HG02970 (cell line): ENCODE measurements at regions not wholly inside any gene's neighbourhood (a gene's known extent, or its start where the extent isn't known, plus 50 kb on each side); places are given as distances from the start of the nearest gene placed in this dataset.

Experiments
- ATAC-seq: cut with Tn5 transposase; IDR thresholded peaks from one replicate; pipeline ENCODE4 v1.9.1; 2021; ENCODE audit warnings: mild to moderate bottlenecking, moderate library complexity, moderate number of reproducible peaks; ENCODE audit not compliant: unreplicated experiment, low FRiP score

DNA sequence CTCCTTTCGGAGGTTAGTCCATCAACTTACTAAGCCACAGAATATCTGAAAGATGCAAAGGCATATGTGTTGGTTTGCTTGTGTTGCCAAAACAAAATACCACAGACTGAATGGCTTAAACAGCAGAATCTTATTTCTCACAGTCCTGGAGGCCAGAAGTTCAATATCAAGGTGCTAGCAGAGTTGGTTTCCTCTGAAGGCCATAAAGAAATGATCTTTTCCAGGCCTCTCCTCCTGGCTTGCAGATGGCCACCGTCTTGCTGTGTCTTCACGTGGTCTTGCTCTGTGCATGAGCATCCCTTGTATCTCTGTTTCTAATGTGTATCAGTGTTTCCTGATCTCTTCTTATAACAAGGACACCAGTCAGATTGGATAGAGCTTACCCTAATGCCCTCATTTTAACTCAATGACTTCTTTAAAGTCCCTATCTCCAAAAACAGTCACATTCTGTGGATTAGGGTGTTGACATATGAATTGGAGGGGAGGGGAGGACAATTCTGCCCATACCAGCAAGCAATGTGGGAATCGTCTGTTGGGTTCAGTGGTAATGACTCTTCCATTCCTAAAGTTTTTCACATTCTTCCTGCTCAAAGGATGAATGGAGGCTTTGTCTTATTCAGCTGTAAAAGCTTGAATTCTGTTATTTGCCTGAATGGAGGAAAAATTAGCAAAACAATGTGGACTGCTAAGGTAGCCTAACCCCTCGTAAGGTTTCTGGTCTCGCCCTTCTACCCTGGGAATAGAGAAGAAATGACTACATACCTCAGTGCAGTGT, 715.7 kb downstream of the DIAPH3 start:
- ATAC-seq = no peak

GRCh38 chr13:59449750-59450149, 714.0 kb downstream of the DIAPH3 start:
- ATAC-seq = no peak

GRCh38 chr13:59450229-59450628, 713.5 kb downstream of the DIAPH3 start:
- no peak for ATAC-seq

- ATAC-seq = no peak
Measured at GRCh38 chr13:59451236-59451635, 712.5 kb downstream of the DIAPH3 start.

DNA sequence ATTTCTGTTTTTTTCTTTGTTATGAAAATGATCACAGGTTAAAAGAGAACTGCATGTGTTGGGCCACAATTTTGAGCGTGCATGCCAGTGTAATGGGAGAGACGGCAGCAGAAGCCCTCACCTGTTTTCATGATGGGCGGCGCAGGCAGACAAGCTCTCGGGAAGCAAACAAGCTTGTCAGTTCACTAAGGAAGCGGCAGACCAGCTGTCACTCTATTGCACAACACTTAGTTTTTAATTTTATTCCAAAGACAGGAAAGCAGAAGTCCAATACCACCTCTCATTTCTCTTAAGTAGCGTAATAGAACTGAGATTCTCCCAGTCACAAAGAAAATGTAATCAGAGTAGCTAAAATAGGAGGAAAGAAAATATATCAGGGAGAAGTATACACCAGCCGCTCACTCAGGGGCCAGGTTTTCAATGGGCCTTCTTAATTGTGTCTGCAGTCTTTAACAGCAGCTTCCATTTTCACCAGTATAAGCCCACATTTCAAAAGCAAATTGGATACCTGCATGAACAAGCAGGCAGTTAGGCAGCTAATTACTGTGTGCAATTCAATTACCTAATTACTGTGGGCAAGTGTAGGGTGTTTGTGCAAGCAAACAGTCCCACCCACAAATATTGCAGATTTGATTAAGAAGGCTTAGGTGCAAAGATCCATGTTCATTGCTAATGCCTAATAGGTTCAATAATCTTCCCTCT, 711.4 kb downstream of the DIAPH3 start:
- ATAC-seq = no peak

GRCh38 chr13:59458908-59459579, 704.7 kb downstream of the DIAPH3 start:
- no peak for ATAC-seq

DNA sequence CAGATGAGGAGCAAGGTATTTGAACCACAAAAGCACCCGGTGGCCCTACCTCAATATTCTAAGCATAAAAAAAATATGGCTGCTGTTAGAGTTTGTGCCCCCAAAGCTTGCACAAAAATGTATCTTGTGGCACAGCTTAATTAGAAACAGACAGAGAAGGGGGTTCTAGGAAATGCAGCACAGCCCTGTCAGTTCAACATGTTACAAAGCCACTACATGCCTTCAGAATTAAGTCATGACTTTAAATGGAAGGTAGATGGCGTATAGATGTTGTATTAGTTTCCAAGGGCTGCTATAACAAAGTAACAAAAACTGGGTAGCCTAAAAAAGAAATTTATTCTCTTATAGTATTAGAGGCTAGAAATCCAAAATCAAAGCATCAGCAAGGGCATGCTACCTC, 703.8 kb downstream of the DIAPH3 start:
- no peak for ATAC-seq

DNA sequence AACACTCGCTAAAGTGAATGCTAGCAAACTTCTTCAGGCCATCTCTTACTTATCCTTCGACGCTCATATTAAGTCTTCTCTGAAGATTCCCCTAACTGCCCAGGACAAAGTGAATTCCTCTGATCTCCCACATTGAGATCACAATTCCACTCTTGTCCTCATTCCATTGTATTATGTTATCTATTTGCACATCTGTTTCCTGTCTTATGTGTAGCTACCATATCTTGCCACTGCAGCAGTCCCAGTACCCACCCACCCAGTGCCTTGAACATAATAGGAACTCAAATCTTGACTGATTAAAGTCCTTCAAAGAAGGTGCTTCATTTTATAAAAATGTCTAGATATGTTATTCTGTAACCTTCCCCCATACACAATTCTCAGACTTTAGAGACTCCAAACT, 702.3 kb downstream of the DIAPH3 start:
- no peak for ATAC-seq

- ATAC-seq = no peak
Measured at GRCh38 chr13:59463023-59463422, 700.7 kb downstream of the DIAPH3 start.

DNA sequence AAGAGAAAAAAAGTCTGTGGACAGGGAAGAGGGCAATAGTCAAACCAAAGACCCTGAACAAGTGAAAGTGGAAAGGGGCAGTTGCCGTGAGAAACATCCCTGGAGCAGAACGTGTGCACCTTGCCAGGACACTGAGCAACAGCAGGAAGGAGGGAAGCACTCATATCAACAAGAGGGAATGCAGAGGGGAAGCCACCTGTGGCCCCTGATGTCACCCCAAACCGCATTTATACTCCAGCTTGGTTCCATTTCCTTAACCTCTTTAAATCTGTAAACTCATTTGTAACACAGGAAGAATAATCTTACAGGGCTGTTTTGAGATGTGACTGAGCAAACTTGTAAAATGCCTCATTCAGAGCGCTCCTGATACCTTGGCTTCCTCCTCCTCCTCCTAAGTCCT, 698.8 kb downstream of the DIAPH3 start:
- ATAC-seq = no peak

- ATAC-seq = no peak
Measured at GRCh38 chr13:59468396-59468795, 695.3 kb downstream of the DIAPH3 start.

- no peak for ATAC-seq
Measured at GRCh38 chr13:59471106-59471505, 692.6 kb downstream of the DIAPH3 start.

GRCh38 chr13:59472134-59472533, 691.6 kb downstream of the DIAPH3 start:
- no peak for ATAC-seq

GRCh38 chr13:59474696-59475095, 689.0 kb downstream of the DIAPH3 start:
- ATAC-seq = no peak

- no peak for ATAC-seq
Measured at GRCh38 chr13:59475911-59476310, 687.8 kb downstream of the DIAPH3 start.

GRCh38 chr13:59476366-59476765, 687.4 kb downstream of the DIAPH3 start:
- no peak for ATAC-seq

GRCh38 chr13:59477011-59477410, 686.7 kb downstream of the DIAPH3 start:
- no peak for ATAC-seq

- ATAC-seq = no peak
Measured at GRCh38 chr13:59478908-59479307, 684.8 kb downstream of the DIAPH3 start.

- no peak for ATAC-seq
Measured at GRCh38 chr13:59479629-59480028, 684.1 kb downstream of the DIAPH3 start.

GRCh38 chr13:59480396-59481259, 683.1 kb downstream of the DIAPH3 start:
- ATAC-seq = no peak
